WTC11 (cell line): ENCODE measurements at regions not wholly inside any gene's neighbourhood (a gene's known extent, or its start where the extent isn't known, plus 50 kb on each side); places are given as distances from the start of the nearest gene placed in this dataset.
"Not testable (repeated sequence)": the region's sequence is repeated elsewhere in the genome, so short reads cannot be mapped to it uniquely, and the experiment has no call there.

Experiments
- ATAC-seq: fragments of 200-7000 bp; cut with Tn5 transposase; 2 replicates; pipeline ENCODE4 v1.10.0; 2021; ENCODE audit warnings: mild to moderate bottlenecking, moderate library complexity
- CTCF ChIA-PET: fragments of 300-600 bp; sonication (Branson Sonifier 250); formaldehyde crosslinking; loops from one replicate; lab custom pipeline; 2021; ENCODE audit warnings: antibody characterized with exemption; lab: Charles Lee
- POLR2A ChIA-PET: fragments of 350-600 bp; sonication (Branson Sonifier 250); formaldehyde crosslinking; loops from one replicate; lab custom pipeline; 2021; ENCODE audit warnings: antibody characterized with exemption; lab: Charles Lee
- DNase-seq: peaks from one replicate; pipeline ENCODE4 v3.0.0; 2021; ENCODE audit warnings: low spot score
- H3K27ac Mint-ChIP-seq: 2 replicates; pipeline ENCODE4 v1.8.0; 2021; ENCODE audit warnings: mixed read lengths
- H3K27me3 Mint-ChIP-seq: 2 replicates; pipeline ENCODE4 v1.8.0; 2021; ENCODE audit warnings: low read depth, mild to moderate bottlenecking, moderate library complexity, mixed read lengths
- H3K36me3 Mint-ChIP-seq: 2 replicates; pipeline ENCODE4 v1.8.0; 2021; ENCODE audit warnings: mixed read lengths
- H3K4me1 Mint-ChIP-seq: 2 replicates; pipeline ENCODE4 v1.8.0; 2022; ENCODE audit warnings: mixed read lengths
- H3K4me3 Mint-ChIP-seq: 2 replicates; pipeline ENCODE4 v1.8.0; 2021; ENCODE audit warnings: mild to moderate bottlenecking, moderate library complexity, mixed read lengths
- H3K9me3 Mint-ChIP-seq: 2 replicates; pipeline ENCODE4 v1.8.0; 2021; ENCODE audit warnings: mixed read lengths
- ETV6 ChIP-seq: sonication (generic); formaldehyde crosslinking; IDR thresholded peaks from 2 replicates; pipeline ENCODE4 v1.8.1; 2022; ENCODE audit warnings: mild to moderate bottlenecking, missing genetic modification reagents
- SMAD3 ChIP-seq: sonication (generic); formaldehyde crosslinking; IDR thresholded peaks from 2 replicates; pipeline ENCODE4 v1.8.0; 2022; ENCODE audit warnings: missing genetic modification reagents, mild to moderate bottlenecking, borderline replicate concordance
- TP53 ChIP-seq: sonication (generic); formaldehyde crosslinking; IDR thresholded peaks from 2 replicates; pipeline ENCODE4 v1.8.1; 2023; ENCODE audit warnings: mild to moderate bottlenecking, missing genetic modification reagents
- ZNF121 ChIP-seq: sonication (generic); formaldehyde crosslinking; IDR thresholded peaks from 2 replicates; pipeline ENCODE4 v1.8.0; 2023; ENCODE audit warnings: missing genetic modification reagents
- ZNF317 ChIP-seq: sonication (generic); formaldehyde crosslinking; IDR thresholded peaks from 2 replicates; pipeline ENCODE4 v1.8.1; 2023; ENCODE audit warnings: low read depth, mild to moderate bottlenecking, moderate library complexity, missing genetic modification reagents, borderline replicate concordance
- ZNF423 ChIP-seq: fragments of 250-450 bp; sonication (Bioruptor Pico); IDR thresholded peaks from 2 replicates; pipeline ENCODE4 v2.1.2; 2022; ENCODE audit warnings: mild to moderate bottlenecking, moderate library complexity
- TF ChIP-seq, protein P1 (sequence below): sonication (generic); formaldehyde crosslinking; IDR thresholded peaks from 2 replicates; pipeline ENCODE4 v1.8.0; 2022; ENCODE audit warnings: mild to moderate bottlenecking, missing genetic modification reagents
- TF ChIP-seq, protein P2 (sequence below): fragments of 250-450 bp; sonication (Bioruptor Pico); IDR thresholded peaks from 2 replicates; pipeline ENCODE4 v2.1.2; 2022; ENCODE audit warnings: mild to moderate bottlenecking, moderate library complexity
- TF ChIP-seq, protein P3 (sequence below): fragments of 200-600 bp; IDR thresholded peaks from 2 replicates; pipeline ENCODE4 v1.8.0; 2022; ENCODE audit warnings: antibody characterized with exemption
- TF ChIP-seq, protein P4 (sequence below): sonication (generic); formaldehyde crosslinking; IDR thresholded peaks from 2 replicates; pipeline ENCODE4 v1.8.1; 2023; ENCODE audit warnings: mild to moderate bottlenecking, moderate library complexity, missing genetic modification reagents
- TF ChIP-seq, protein P5 (sequence below): sonication (generic); formaldehyde crosslinking; IDR thresholded peaks from 2 replicates; pipeline ENCODE4 v1.8.1; 2022; ENCODE audit warnings: low read depth, missing genetic modification reagents, borderline replicate concordance

DNA sequence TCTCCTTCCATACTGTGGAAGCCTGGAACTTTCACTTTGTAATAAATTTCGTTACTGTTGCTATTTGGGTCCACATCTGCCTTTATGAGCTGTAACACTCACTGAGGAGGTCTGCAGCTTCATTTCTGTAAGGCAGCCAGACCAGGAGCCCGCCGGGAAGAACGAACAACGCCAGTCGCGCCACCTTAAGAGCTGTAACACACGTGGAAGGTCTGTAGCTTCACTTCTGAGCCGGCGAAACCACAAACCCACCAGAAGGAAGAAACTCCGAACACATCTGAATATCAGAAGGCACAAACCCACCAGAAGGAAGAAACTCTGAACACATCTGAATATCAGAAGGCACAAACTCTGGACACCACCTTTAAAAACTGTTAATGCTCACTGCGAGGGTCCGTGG is 589.9 kb upstream of the SLC35B3 start:
- no peaks in the 10 kb centered on the region for H3K4me1 Mint-ChIP-seq
- ChIA-PET CTCF (interaction anchor here (1.5 kb wide), 1 partner anchor 31 kb away, joined by 3 read pairs; no protein-coding TSS in a partner anchor), POLR2A (no interaction called here)
- TF ChIP-seq SMAD3 (CRISPR knock-in tag) (no peak), ZNF423 (CRISPR knock-in tag) (no peak), TP53 (CRISPR knock-in tag) (no peak), ZNF121 (no peak), ETV6 (no peak)
- TF ChIP-seq, protein P1, sequence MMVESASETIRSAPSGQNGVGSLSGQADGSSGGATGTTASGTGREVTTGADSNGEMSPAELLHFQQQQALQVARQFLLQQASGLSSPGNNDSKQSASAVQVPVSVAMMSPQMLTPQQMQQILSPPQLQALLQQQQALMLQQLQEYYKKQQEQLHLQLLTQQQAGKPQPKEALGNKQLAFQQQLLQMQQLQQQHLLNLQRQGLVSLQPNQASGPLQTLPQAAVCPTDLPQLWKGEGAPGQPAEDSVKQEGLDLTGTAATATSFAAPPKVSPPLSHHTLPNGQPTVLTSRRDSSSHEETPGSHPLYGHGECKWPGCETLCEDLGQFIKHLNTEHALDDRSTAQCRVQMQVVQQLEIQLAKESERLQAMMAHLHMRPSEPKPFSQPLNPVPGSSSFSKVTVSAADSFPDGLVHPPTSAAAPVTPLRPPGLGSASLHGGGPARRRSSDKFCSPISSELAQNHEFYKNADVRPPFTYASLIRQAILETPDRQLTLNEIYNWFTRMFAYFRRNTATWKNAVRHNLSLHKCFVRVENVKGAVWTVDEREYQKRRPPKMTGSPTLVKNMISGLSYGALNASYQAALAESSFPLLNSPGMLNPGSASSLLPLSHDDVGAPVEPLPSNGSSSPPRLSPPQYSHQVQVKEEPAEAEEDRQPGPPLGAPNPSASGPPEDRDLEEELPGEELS, result no peak
- TF ChIP-seq, protein P2, sequence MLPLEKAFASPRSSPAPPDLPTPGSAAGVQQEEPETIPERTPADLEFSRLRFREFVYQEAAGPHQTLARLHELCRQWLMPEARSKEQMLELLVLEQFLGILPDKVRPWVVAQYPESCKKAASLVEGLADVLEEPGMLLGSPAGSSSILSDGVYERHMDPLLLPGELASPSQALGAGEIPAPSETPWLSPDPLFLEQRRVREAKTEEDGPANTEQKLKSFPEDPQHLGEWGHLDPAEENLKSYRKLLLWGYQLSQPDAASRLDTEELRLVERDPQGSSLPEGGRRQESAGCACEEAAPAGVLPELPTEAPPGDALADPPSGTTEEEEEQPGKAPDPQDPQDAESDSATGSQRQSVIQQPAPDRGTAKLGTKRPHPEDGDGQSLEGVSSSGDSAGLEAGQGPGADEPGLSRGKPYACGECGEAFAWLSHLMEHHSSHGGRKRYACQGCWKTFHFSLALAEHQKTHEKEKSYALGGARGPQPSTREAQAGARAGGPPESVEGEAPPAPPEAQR (CRISPR knock-in tag), result no peak
- TF ChIP-seq, protein P3, sequence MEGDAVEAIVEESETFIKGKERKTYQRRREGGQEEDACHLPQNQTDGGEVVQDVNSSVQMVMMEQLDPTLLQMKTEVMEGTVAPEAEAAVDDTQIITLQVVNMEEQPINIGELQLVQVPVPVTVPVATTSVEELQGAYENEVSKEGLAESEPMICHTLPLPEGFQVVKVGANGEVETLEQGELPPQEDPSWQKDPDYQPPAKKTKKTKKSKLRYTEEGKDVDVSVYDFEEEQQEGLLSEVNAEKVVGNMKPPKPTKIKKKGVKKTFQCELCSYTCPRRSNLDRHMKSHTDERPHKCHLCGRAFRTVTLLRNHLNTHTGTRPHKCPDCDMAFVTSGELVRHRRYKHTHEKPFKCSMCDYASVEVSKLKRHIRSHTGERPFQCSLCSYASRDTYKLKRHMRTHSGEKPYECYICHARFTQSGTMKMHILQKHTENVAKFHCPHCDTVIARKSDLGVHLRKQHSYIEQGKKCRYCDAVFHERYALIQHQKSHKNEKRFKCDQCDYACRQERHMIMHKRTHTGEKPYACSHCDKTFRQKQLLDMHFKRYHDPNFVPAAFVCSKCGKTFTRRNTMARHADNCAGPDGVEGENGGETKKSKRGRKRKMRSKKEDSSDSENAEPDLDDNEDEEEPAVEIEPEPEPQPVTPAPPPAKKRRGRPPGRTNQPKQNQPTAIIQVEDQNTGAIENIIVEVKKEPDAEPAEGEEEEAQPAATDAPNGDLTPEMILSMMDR, result no peak
- TF ChIP-seq, protein P4, sequence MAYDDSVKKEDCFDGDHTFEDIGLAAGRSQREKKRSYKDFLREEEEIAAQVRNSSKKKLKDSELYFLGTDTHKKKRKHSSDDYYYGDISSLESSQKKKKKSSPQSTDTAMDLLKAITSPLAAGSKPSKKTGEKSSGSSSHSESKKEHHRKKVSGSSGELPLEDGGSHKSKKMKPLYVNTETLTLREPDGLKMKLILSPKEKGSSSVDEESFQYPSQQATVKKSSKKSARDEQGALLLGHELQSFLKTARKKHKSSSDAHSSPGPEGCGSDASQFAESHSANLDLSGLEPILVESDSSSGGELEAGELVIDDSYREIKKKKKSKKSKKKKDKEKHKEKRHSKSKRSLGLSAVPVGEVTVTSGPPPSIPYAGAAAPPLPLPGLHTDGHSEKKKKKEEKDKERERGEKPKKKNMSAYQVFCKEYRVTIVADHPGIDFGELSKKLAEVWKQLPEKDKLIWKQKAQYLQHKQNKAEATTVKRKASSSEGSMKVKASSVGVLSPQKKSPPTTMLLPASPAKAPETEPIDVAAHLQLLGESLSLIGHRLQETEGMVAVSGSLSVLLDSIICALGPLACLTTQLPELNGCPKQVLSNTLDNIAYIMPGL (CRISPR knock-in tag), result no peak
- no peak overlapping the region for H3K4me3 Mint-ChIP-seq
- H3K9me3 Mint-ChIP-seq, result peaks cover 13% of the 10 kb centered on the region; the same call in 1 of the 2 replicates
- no peaks in the 10 kb centered on the region; the same call in 1 of the 2 replicates for H3K27me3 Mint-ChIP-seq
- no peak overlapping the region for H3K27ac Mint-ChIP-seq
- no peaks in the 10 kb centered on the region for H3K36me3 Mint-ChIP-seq
- DNase-seq (no peak), ATAC-seq (no peak)

DNA sequence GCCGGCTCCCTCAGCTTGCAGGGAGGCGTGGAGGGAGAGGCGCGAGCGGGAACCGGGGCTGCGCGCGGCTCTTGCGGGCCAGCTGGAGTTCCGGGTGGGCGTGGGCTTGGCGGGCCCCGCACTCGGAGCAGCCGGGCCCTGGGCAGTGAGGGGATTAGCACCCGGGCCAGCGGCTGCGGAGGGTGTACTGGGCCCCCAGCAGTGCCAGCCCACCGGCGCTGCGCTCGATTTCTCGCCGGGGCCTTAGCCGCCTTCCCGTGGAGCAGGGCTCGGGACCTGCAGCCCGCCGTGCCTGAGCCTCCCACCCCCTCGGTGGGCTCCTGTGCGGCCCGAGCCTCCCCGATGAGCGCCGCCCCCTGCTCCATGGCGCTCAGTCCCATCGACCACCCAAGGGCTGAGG is 588.9 kb upstream of the SLC35B3 start:
- POLR2A ChIA-PET, H3K27ac Mint-ChIP-seq, H3K4me3 Mint-ChIP-seq, ATAC-seq, H3K27me3 Mint-ChIP-seq, H3K36me3 Mint-ChIP-seq, H3K9me3 Mint-ChIP-seq, DNase-seq, H3K4me1 Mint-ChIP-seq: not testable (repeated sequence)
- CTCF ChIA-PET, result interaction anchor here (1.5 kb wide), 1 partner anchor 32 kb away, joined by 3 read pairs; no protein-coding TSS in a partner anchor

DNA sequence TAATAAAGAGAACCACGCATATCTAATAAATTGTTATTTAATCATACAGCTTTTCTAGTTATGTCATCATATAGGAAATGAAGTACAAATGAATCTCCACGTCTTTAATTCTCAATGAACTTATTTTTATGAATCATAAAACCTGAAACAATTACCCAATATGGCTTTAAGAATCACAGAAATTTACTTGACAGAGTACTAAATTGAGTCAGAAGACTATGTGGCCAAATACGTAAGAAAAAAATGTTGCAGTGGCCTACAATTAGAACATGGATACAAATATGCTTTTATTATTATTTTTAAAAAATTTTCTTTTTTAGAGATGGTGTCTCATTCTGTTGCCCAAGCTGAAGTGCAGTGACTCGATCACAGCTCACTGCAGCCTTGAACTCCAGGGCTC is 584.7 kb upstream of the SLC35B3 start:
- ATAC-seq (no peak), DNase-seq (no peak)
- Mint-ChIP-seq H3K9me3 (peaks cover 7% of the 10 kb centered on the region; the same call in 1 of the 2 replicates), H3K27me3 (no peaks in the 10 kb centered on the region), H3K4me3 (no peak overlapping the region), H3K4me1 (peaks cover 6% of the 10 kb centered on the region; the same call in 1 of the 2 replicates), H3K27ac (no peak overlapping the region), H3K36me3 (no peaks in the 10 kb centered on the region)
- ChIA-PET CTCF (no interaction called here), POLR2A (no interaction called here)
- TF ChIP-seq ZNF317 (CRISPR knock-in tag), result no peak
- TF ChIP-seq, protein P3, result no peak
- TF ChIP-seq, protein P5, sequence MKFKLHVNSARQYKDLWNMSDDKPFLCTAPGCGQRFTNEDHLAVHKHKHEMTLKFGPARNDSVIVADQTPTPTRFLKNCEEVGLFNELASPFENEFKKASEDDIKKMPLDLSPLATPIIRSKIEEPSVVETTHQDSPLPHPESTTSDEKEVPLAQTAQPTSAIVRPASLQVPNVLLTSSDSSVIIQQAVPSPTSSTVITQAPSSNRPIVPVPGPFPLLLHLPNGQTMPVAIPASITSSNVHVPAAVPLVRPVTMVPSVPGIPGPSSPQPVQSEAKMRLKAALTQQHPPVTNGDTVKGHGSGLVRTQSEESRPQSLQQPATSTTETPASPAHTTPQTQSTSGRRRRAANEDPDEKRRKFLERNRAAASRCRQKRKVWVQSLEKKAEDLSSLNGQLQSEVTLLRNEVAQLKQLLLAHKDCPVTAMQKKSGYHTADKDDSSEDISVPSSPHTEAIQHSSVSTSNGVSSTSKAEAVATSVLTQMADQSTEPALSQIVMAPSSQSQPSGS (CRISPR knock-in tag), result no peak
